AG09319 (cell line): ENCODE measurements at regions not wholly inside any gene's neighbourhood (a gene's known extent, or its start where the extent isn't known, plus 50 kb on each side); places are given as distances from the start of the nearest gene placed in this dataset.

Experiments
- DNase-seq: peaks from one replicate; pipeline ENCODE4 v3.0.0-alpha.2; 2010; ENCODE audit warnings: low read depth; ENCODE audit errors: extremely low read depth
- CTCF ChIP-seq: IDR thresholded peaks from 2 replicates; pipeline ENCODE4 v1.5.1; 2011; ENCODE audit warnings: low read depth, mild to moderate bottlenecking, inconsistent platforms, low read length, moderate library complexity

DNA sequence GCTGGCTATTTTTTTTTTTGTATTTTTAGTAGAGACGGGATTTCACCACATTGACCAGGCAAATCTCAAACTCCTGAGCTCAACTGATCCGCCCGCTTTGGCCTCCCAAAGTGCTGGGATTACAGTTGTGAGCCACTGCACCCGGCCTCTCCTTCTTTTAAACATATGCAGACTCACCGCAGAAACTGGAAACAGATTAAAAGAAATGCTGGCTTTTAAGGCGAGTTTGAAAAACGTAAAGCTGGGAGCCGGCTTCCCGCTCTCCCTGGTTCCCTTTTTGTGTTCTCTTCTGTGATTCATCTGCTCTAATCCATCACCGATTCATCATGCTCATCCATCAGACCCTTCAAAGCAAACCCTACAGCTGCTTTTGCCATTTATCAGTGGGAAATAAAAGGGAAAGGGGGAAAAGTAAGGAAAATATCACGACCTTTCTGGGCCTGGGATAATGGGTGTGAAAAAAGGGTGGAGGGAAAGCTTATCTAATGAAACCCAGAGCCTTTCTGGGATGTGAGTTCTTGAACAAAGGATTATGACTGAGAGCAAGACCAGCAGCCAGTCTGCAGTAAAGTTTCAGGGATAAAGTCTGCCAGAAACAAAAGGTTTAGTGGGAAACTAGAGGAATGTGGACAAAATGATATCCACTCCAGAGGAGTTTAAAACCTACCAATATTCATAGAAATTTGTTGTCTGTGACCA is 92.3 kb upstream of the LRIG1 start:
- no peak for DNase-seq
- TF ChIP-seq CTCF: no peak

- no peak for TF ChIP-seq CTCF
- DNase-seq: peak; percentile 40
Measured at GRCh38 chr3:66593978-66594377, 93.2 kb upstream of the LRIG1 start.

DNA sequence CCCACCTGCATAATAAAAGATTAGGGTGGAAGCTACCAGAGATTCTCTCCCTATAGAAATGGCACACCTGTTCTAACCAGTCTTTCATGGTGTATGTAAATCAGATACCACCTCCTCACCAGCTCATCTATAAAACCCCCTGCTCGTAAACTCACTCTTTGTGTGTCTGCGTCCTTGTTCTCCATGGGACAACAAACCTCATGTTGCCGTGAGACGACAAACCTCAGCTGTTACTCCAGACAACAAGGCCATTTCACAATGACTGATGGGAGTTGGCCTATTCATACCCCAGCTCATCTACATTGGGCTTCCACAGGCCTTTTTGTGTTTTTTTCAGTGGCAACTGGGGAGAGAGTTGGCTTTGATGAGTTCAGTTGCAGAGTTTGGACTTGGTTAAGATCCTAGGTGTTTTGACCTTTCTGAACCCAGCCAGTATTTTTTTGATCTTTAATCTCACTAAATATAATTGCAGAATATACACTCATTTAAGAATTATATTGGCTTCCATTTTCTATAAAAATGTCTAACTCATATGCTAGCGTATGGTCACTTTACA is 96.6 kb upstream of the LRIG1 start:
- DNase-seq: no peak
- no peak for TF ChIP-seq CTCF

DNA sequence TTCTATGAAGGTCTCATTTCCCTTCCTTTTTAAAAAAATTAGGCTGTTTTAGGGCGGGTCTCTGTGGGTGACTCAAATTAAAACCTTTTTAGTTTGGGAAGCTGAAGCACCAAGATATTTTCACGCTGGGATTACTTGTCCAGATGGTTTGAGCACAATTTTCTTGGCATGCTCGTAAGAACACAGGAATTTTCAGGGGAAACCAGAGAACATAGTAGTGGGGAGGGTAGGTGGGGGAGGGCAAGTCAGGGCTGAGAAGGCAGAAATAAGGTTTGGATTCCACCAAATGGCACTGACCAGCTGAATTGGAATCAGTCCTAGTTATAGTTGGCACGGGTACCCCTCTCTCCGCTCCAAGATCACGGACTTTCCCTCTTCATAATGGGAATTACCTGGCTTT is 97.3 kb upstream of the LRIG1 start:
- DNase-seq: peak; percentile 44
- no peak for TF ChIP-seq CTCF

DNA sequence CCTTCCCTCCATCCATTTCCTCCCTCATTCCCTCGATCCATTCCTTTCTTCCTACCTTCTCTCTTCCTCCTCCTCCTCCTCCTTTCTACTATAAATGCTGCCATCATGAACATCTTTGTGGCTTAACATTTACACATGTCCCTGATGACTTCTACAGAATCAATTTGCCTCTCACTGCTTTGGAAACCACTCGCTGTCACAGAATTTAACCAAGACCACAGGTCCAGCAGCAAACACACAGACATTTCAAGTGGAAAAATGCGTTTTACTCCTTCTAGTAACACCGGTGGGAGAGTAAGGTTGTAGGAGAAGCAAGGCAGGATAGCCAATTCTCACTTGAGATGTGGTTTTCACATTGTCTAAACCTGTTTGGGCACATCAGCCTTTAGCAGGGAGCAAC is 101.4 kb upstream of the LRIG1 start:
- no peak for DNase-seq
- TF ChIP-seq CTCF: no peak

- TF ChIP-seq CTCF: no peak
- no peak for DNase-seq
Measured at GRCh38 chr3:66602691-66603090, 101.9 kb upstream of the LRIG1 start.

DNA sequence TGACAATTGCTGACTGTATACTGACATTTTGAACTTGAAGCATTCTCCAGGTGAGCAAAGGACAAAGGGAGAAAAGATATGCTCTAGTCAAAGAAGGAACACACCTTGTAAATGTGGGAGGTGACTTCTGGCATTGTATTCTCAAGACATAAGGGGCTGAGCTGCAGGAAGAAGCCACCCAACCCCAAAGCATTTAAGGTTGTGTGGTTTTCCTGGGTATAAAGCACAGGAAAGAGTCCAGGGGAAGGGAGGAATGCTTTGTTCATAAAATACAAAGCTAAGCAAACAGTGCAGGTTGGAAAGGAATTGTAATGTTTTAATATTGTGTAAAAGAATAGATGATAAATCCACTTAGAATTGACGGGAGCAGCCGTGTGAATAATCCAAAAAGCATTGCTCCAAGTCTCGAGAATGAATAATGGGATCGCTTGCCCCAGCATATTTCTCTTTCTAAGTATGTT is 102.4 kb upstream of the LRIG1 start:
- TF ChIP-seq CTCF: no peak

More for the DNA sequence above, 102.4 kb upstream of the LRIG1 start:
- no peak for DNase-seq
